HepG2 (cell line): ENCODE measurements at regions not wholly inside any gene's neighbourhood (a gene's known extent, or its start where the extent isn't known, plus 50 kb on each side); places are given as distances from the start of the nearest gene placed in this dataset.

Experiments
- ATAC-seq: fragments of 200-7000 bp; cut with Tn5 transposase; 3 replicates; pipeline ENCODE4 v1.9.1; 2020; ENCODE audit warnings: mild to moderate bottlenecking, moderate library complexity
- BruUV-seq: library from RNA; stranded (reverse); fragments of 400-500 nt; replicated peaks from 2 replicates; lab custom pipeline; 2021; lab: Mats Ljungman, UMichigan
- CTCF ChIA-PET: fragments of 300-600 bp; formaldehyde crosslinking; extraction: SDS; loops from one replicate; lab custom pipeline; 2021; ENCODE audit warnings: low total read pairs, inconsistent platforms, low intra/inter-chr PET ratio; lab: Yijun Ruan, JAX
- POLR2A ChIA-PET: fragments of 350-600 bp; sonication (Branson Sonifier 250); formaldehyde crosslinking; loops from one replicate; lab custom pipeline; 2020; ENCODE audit warnings: antibody characterized with exemption, inconsistent platforms; lab: Yijun Ruan, JAX
- DNase-seq: peaks from one replicate; pipeline ENCODE4 v3.0.0-alpha.2; 2015; ENCODE audit warnings: low spot score
- FAIRE-seq: peaks from 3 replicates; lab custom pipeline; 2011; peaks lifted over from hg19 to GRCh38; lab: Jason Lieb, UNC
- H2AFZ ChIP-seq: one replicate; pipeline ENCODE4 v1.6.1; 2011; ENCODE audit warnings: low read length, inconsistent platforms
- H3K27ac ChIP-seq: fragments of 300-600 bp; 3 replicates; pipeline ENCODE4 v1.8.0; 2011; ENCODE audit warnings: mixed run types, mild to moderate bottlenecking, mixed read lengths, low read length, inconsistent platforms; ENCODE audit not compliant: insufficient read depth; ENCODE audit errors: extremely low read length
- H3K27me3 ChIP-seq, 2 experiments: fragments of 200-600 bp in 1 of 2; 2 replicates in 1 of 2; 3 replicates in 1 of 2; pipeline versions ENCODE4 v1.6.0 to v1.8.0; 2011; ENCODE audit warnings: low read length in 2 of 2, mild to moderate bottlenecking in 2 of 2, moderate library complexity in 2 of 2, inconsistent platforms in 1 of 2; ENCODE audit not compliant: insufficient read depth in 2 of 2, control insufficient read depth in 1 of 2
- H3K36me3 ChIP-seq, 2 experiments: fragments of 200-600 bp in 1 of 2; replicated peaks in 1 of 2; 2 replicates in 1 of 2; 3 replicates in 1 of 2; pipeline versions ENCODE4 v1.5.1 to v1.8.0; 2011; ENCODE audit warnings: low read length in 2 of 2, inconsistent platforms in 1 of 2; ENCODE audit not compliant: insufficient read depth in 2 of 2, control insufficient read depth in 1 of 2
- H3K4me1 ChIP-seq: 2 replicates; pipeline ENCODE4 v1.5.1; 2012; ENCODE audit warnings: low read length, inconsistent platforms; ENCODE audit not compliant: insufficient read depth
- H3K4me2 ChIP-seq: 2 replicates; pipeline ENCODE4 v1.6.0; 2011; ENCODE audit warnings: low read depth, low read length, inconsistent platforms
- H3K4me3 ChIP-seq, 3 experiments: fragments of 200-600 bp in 1 of 3; sonication (generic), shearing (Covaris generic) in 1 of 3; replicated peaks in 1 of 3; 2 replicates each; pipeline ENCODE4 v1.5.1; 2011 to 2016; ENCODE audit warnings: low read length in 3 of 3, inconsistent platforms in 2 of 3, low read depth in 2 of 3, mild to moderate bottlenecking in 2 of 3, control low read depth in 1 of 3, mixed read lengths in 1 of 3; ENCODE audit not compliant: insufficient read depth in 1 of 3
- H3K79me2 ChIP-seq: one replicate; pipeline ENCODE4 v1.6.1; 2011; ENCODE audit warnings: low read length, inconsistent platforms; ENCODE audit not compliant: insufficient read depth
- H3K9ac ChIP-seq: 2 replicates; pipeline ENCODE4 v1.6.0; 2011; ENCODE audit warnings: mild to moderate bottlenecking, low read depth, low read length, inconsistent platforms; ENCODE audit not compliant: insufficient read depth
- H3K9me3 ChIP-seq: 2 replicates; pipeline ENCODE4 v1.5.1; 2012; ENCODE audit warnings: mild to moderate bottlenecking, low read length
- H4K20me1 ChIP-seq: 2 replicates; pipeline ENCODE4 v1.6.0; 2011; ENCODE audit warnings: inconsistent platforms, mild to moderate bottlenecking, low read length, moderate library complexity; ENCODE audit not compliant: insufficient read depth
- GLI4 ChIP-seq: sonication (generic); formaldehyde crosslinking; IDR thresholded peaks from 2 replicates; pipeline ENCODE4 v1.5.1; 2020; ENCODE audit warnings: missing genetic modification reagents, mild to moderate bottlenecking, moderate library complexity, borderline replicate concordance
- GPN1 ChIP-seq: sonication (generic); formaldehyde crosslinking; IDR thresholded peaks from 2 replicates; pipeline ENCODE4 v1.5.1; 2020; ENCODE audit warnings: missing genetic modification reagents, borderline replicate concordance
- HNRNPH1 ChIP-seq: fragments of 200-400 bp; formaldehyde crosslinking; optimal IDR thresholded peaks from 2 replicates; pipeline ENCODE3; 2017; ENCODE audit warnings: mild to moderate bottlenecking, low read depth, low read length
- IKZF4 ChIP-seq: sonication (generic); formaldehyde crosslinking; IDR thresholded peaks from 2 replicates; pipeline ENCODE4 v1.5.1; 2020; ENCODE audit warnings: borderline replicate concordance, mild to moderate bottlenecking, low read depth, missing genetic modification reagents; ENCODE audit errors: not compliant biosample characterization
- NKX3-1 ChIP-seq: sonication (generic); formaldehyde crosslinking; IDR thresholded peaks from 2 replicates; pipeline ENCODE4 v1.5.0; 2020; ENCODE audit warnings: missing genetic modification reagents
- SCMH1 ChIP-seq: sonication (generic); formaldehyde crosslinking; IDR thresholded peaks from 2 replicates; pipeline ENCODE4 v1.9.0; 2021; ENCODE audit warnings: missing genetic modification reagents, mild to moderate bottlenecking, borderline replicate concordance
- ZNF510 ChIP-seq: sonication (generic); formaldehyde crosslinking; IDR thresholded peaks from 2 replicates; pipeline ENCODE4 v1.4.0; 2020; ENCODE audit warnings: low read depth, mild to moderate bottlenecking, missing genetic modification reagents
- ZNF552 ChIP-seq: sonication (generic); formaldehyde crosslinking; IDR thresholded peaks from 2 replicates; pipeline ENCODE4 v1.9.0; 2022; ENCODE audit warnings: missing genetic modification reagents, mild to moderate bottlenecking, borderline replicate concordance
- WGBS: methylation state at CpG from one replicate; pipeline ENCODE4 v1.1.6; 2017; ENCODE audit warnings: low lambda C conversion rate; 5-methylcytosine and 5-hydroxymethylcytosine counted together
- in situ Hi-C: cut with HindIII; loops from 2 replicates; pipeline ENCODE4 v1.10.0; 2017; ENCODE audit warnings: low pct_unique_long_range_greater_than_20kb; ENCODE audit not compliant: extremely low pct_ligation_motif_present
- intact Hi-C: fragments of 100-400 bp; cut with micrococcal nuclease; formaldehyde crosslinking; loops from one replicate; pipeline ENCODE4 v1.10.0; 2022; ENCODE audit not compliant: unreplicated experiment
- TF ChIP-seq, protein P1 (sequence below): sonication (generic); formaldehyde crosslinking; IDR thresholded peaks from 2 replicates; pipeline ENCODE4 v1.5.0; 2020; ENCODE audit warnings: mild to moderate bottlenecking, low read depth, missing genetic modification reagents, borderline replicate concordance
- TF ChIP-seq, protein P2 (sequence below): sonication (generic); formaldehyde crosslinking; IDR thresholded peaks from one replicate; pipeline ENCODE4 v1.5.1; 2020; ENCODE audit warnings: mild to moderate bottlenecking, missing genetic modification reagents; ENCODE audit errors: not compliant biosample characterization
- TF ChIP-seq, protein P3 (sequence below): sonication (generic); formaldehyde crosslinking; IDR thresholded peaks from 2 replicates; pipeline ENCODE4 v1.8.0; 2022; ENCODE audit warnings: mild to moderate bottlenecking, missing genetic modification reagents, moderate library complexity
- TF ChIP-seq, protein P4 (sequence below): sonication (generic); formaldehyde crosslinking; IDR thresholded peaks from 2 replicates; pipeline ENCODE4 v1.4.0; 2020; ENCODE audit warnings: mild to moderate bottlenecking, low read depth, missing genetic modification reagents

- FAIRE-seq (no peak), DNase-seq (no peak), ATAC-seq (no peak)
- POLR2A ChIA-PET, result no interaction called here
- H3K4me2 ChIP-seq, result no peak overlapping the region
- H3K79me2 ChIP-seq, result no peaks in the 10 kb centered on the region
- in situ Hi-C loops (loop anchor here (25.0 kb wide), 1 partner anchor 148 kb away; no protein-coding TSS in a partner anchor), intact Hi-C loops (loop anchor here (10.0 kb wide), 1 partner anchor 461 kb away; the partner anchor contains the start of gene SIX4)
- no peaks in the 10 kb centered on the region for H4K20me1 ChIP-seq
- no TSS peak for BruUV-seq
- H3K27me3 ChIP-seq, result peaks cover 0 to 4% of the 10 kb centered on the region in 2 experiments; a peak in 1 of 5 replicates
- H3K4me1 ChIP-seq, result peaks cover 32% of the 10 kb centered on the region
- CTCF ChIA-PET, result no interaction called here
- no peak overlapping the region for H3K4me3 ChIP-seq
- no peaks in the 10 kb centered on the region for H3K9me3 ChIP-seq
- H3K36me3 ChIP-seq, result no peaks in the 10 kb centered on the region
- H3K9ac ChIP-seq, result no peak overlapping the region
- H3K27ac ChIP-seq, result no peak overlapping the region
- 47% methylated on average over 2 of the region's 2 CpGs for WGBS
- H2AFZ ChIP-seq, result no peak overlapping the region
- TF ChIP-seq HNRNPH1 (no peak), ZNF552 (no peak), NKX3-1 (CRISPR knock-in tag) (no peak), GPN1 (CRISPR knock-in tag) (no peak), IKZF4 (CRISPR knock-in tag) (no peak), SCMH1 (CRISPR knock-in tag) (no peak), GLI4 (no peak), ZNF510 (CRISPR knock-in tag) (no peak)
- TF ChIP-seq, protein P1, sequence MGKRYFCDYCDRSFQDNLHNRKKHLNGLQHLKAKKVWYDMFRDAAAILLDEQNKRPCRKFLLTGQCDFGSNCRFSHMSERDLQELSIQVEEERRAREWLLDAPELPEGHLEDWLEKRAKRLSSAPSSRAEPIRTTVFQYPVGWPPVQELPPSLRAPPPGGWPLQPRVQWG (CRISPR knock-in tag), result no peak
- TF ChIP-seq, protein P2, sequence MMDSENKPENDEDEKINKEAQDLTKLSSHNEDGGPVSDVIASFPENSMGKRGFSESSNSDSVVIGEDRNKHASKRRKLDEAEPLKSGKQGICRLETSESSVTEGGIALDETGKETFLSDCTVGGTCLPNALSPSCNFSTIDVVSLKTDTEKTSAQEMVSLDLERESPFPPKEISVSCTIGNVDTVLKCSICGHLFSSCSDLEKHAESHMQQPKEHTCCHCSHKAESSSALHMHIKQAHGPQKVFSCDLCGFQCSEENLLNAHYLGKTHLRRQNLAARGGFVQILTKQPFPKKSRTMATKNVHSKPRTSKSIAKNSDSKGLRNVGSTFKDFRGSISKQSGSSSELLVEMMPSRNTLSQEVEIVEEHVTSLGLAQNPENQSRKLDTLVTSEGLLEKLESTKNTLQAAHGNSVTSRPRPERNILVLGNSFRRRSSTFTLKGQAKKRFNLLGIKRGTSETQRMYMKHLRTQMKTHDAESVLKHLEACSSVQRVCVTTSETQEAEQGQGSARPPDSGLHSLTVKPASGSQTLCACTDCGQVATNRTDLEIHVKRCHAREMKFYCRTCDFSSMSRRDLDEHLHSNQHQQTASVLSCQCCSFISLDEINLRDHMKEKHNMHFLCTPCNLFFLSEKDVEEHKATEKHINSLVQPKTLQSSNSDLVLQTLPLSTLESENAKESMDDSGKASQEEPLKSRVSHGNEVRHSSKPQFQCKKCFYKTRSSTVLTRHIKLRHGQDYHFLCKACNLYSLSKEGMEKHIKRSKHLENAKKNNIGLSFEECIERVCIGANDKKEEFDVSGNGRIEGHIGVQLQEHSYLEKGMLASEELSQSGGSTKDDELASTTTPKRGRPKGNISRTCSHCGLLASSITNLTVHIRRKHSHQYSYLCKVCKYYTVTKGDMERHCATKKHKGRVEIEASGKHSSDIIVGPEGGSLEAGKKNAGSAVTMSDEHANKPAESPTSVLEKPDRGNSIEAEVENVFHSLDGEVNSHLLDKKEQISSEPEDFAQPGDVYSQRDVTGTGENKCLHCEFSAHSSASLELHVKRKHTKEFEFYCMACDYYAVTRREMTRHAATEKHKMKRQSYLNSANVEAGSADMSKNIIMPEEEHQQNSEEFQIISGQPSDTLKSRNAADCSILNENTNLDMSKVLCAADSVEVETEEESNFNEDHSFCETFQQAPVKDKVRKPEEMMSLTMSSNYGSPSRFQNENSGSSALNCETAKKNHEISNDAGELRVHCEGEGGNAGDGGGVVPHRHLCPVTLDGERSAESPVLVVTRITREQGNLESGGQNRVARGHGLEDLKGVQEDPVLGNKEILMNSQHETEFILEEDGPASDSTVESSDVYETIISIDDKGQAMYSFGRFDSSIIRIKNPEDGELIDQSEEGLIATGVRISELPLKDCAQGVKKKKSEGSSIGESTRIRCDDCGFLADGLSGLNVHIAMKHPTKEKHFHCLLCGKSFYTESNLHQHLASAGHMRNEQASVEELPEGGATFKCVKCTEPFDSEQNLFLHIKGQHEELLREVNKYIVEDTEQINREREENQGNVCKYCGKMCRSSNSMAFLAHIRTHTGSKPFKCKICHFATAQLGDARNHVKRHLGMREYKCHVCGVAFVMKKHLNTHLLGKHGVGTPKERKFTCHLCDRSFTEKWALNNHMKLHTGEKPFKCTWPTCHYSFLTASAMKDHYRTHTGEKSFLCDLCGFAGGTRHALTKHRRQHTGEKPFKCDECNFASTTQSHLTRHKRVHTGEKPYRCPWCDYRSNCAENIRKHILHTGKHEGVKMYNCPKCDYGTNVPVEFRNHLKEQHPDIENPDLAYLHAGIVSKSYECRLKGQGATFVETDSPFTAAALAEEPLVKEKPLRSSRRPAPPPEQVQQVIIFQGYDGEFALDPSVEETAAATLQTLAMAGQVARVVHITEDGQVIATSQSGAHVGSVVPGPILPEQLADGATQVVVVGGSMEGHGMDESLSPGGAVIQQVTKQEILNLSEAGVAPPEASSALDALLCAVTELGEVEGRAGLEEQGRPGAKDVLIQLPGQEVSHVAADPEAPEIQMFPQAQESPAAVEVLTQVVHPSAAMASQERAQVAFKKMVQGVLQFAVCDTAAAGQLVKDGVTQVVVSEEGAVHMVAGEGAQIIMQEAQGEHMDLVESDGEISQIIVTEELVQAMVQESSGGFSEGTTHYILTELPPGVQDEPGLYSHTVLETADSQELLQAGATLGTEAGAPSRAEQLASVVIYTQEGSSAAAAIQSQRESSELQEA (CRISPR knock-in tag), result no peak
- TF ChIP-seq, protein P3, sequence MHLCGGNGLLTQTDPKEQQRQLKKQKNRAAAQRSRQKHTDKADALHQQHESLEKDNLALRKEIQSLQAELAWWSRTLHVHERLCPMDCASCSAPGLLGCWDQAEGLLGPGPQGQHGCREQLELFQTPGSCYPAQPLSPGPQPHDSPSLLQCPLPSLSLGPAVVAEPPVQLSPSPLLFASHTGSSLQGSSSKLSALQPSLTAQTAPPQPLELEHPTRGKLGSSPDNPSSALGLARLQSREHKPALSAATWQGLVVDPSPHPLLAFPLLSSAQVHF (CRISPR knock-in tag), result no peak
- TF ChIP-seq, protein P4, sequence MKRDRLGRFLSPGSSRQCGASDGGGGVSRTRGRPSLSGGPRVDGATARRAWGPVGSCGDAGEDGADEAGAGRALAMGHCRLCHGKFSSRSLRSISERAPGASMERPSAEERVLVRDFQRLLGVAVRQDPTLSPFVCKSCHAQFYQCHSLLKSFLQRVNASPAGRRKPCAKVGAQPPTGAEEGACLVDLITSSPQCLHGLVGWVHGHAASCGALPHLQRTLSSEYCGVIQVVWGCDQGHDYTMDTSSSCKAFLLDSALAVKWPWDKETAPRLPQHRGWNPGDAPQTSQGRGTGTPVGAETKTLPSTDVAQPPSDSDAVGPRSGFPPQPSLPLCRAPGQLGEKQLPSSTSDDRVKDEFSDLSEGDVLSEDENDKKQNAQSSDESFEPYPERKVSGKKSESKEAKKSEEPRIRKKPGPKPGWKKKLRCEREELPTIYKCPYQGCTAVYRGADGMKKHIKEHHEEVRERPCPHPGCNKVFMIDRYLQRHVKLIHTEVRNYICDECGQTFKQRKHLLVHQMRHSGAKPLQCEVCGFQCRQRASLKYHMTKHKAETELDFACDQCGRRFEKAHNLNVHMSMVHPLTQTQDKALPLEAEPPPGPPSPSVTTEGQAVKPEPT (CRISPR knock-in tag), result no peak
These were observed 95.6 kb downstream of the TMEM30B start for GRCh38 chr14:61185534-61185933.
